Trophoblast cell (in vitro differentiated cells and primary cell): ENCODE measurements at regions not wholly inside any gene's neighbourhood (a gene's known extent, or its start where the extent isn't known, plus 50 kb on each side); places are given as distances from the start of the nearest gene placed in this dataset.

ENCODE experiments used
- DNase-seq, 2 donors: peaks; one replicate each; pipeline ENCODE4 v3.0.0-alpha.2; 2016
- H2AFZ ChIP-seq: 2 replicates; pipeline ENCODE4 v1.6.1; 2013; ENCODE audit warnings: low read length, moderate library complexity, mild to moderate bottlenecking; ENCODE audit not compliant: insufficient read depth, poor library complexity
- H2AK5ac ChIP-seq: 2 replicates; pipeline ENCODE4 v1.6.1; 2013; ENCODE audit warnings: mild to moderate bottlenecking, low read length
- H2BK120ac ChIP-seq: 2 replicates; pipeline ENCODE4 v1.6.1; 2013; ENCODE audit warnings: low read length, mild to moderate bottlenecking, moderate library complexity; ENCODE audit not compliant: insufficient read depth, poor library complexity
- H2BK12ac ChIP-seq: 2 replicates; pipeline ENCODE4 v1.6.1; 2013; ENCODE audit warnings: mild to moderate bottlenecking, low read length, moderate library complexity
- H2BK5ac ChIP-seq: 2 replicates; pipeline ENCODE4 v1.6.1; 2013; ENCODE audit warnings: low read length, low read depth, moderate library complexity, mild to moderate bottlenecking; ENCODE audit not compliant: poor library complexity
- H3K14ac ChIP-seq: 2 replicates; pipeline ENCODE4 v1.6.1; 2013; ENCODE audit warnings: mild to moderate bottlenecking, low read length
- H3K18ac ChIP-seq: 2 replicates; pipeline ENCODE4 v1.6.1; 2013; ENCODE audit warnings: mild to moderate bottlenecking, low read length
- H3K23ac ChIP-seq: 2 replicates; pipeline ENCODE4 v1.6.1; 2013; ENCODE audit warnings: low read length
- H3K27ac ChIP-seq: 2 replicates; pipeline ENCODE4 v1.5.1; 2013; ENCODE audit warnings: low read depth, mild to moderate bottlenecking, inconsistent platforms, low read length, moderate library complexity
- H3K27me3 ChIP-seq: 2 replicates; pipeline ENCODE4 v1.6.1; 2013; ENCODE audit warnings: inconsistent platforms, mild to moderate bottlenecking, low read length, moderate library complexity; ENCODE audit not compliant: insufficient read depth
- H3K36me3 ChIP-seq, 2 experiments: 1 replicate in 1 of 2; 2 replicates in 1 of 2; pipeline ENCODE4 v1.6.1; 2013; ENCODE audit warnings: low read length in 2 of 2, mild to moderate bottlenecking in 2 of 2, moderate library complexity in 1 of 2; ENCODE audit not compliant: insufficient read depth in 2 of 2, control insufficient read depth in 1 of 2
- H3K4ac ChIP-seq: 2 replicates; pipeline ENCODE4 v1.6.1; 2013; ENCODE audit warnings: low read depth, mild to moderate bottlenecking, low read length, moderate library complexity
- H3K4me1 ChIP-seq, 2 experiments: 1 replicate in 1 of 2; 2 replicates in 1 of 2; pipeline ENCODE4 v1.6.1; 2013; ENCODE audit warnings: low read length in 2 of 2, mild to moderate bottlenecking in 2 of 2, moderate library complexity in 1 of 2; ENCODE audit not compliant: insufficient read depth in 2 of 2, control insufficient read depth in 1 of 2
- H3K4me2 ChIP-seq: 2 replicates; pipeline ENCODE4 v1.6.1; 2013; ENCODE audit warnings: inconsistent platforms, mild to moderate bottlenecking, low read length, moderate library complexity
- H3K4me3 ChIP-seq: 2 replicates; pipeline ENCODE4 v1.5.1; 2013; ENCODE audit warnings: mild to moderate bottlenecking, low read depth, low read length, inconsistent platforms
- H3K79me1 ChIP-seq: one replicate; pipeline ENCODE4 v1.6.1; 2013; ENCODE audit warnings: low read length
- H3K79me2 ChIP-seq: 2 replicates; pipeline ENCODE4 v1.6.1; 2013; ENCODE audit warnings: low read length, mild to moderate bottlenecking; ENCODE audit not compliant: control insufficient read depth, insufficient read depth, poor library complexity
- H3K9ac ChIP-seq: 2 replicates; pipeline ENCODE4 v1.6.1; 2013; ENCODE audit warnings: mild to moderate bottlenecking, low read length
- H3K9me3 ChIP-seq: 2 replicates; pipeline ENCODE4 v1.6.1; 2013; ENCODE audit warnings: low read depth, mild to moderate bottlenecking, control low read depth, inconsistent platforms, low read length; ENCODE audit not compliant: insufficient read depth
- H4K12ac ChIP-seq: 2 replicates; pipeline ENCODE4 v1.6.1; 2013; ENCODE audit warnings: low read depth, mild to moderate bottlenecking, low read length, moderate library complexity
- H4K8ac ChIP-seq: 2 replicates; pipeline ENCODE4 v1.6.1; 2013; ENCODE audit warnings: low read depth, mild to moderate bottlenecking, low read length, moderate library complexity
- H4K91ac ChIP-seq: one replicate; pipeline ENCODE4 v1.6.1; 2013; ENCODE audit warnings: low read depth, mild to moderate bottlenecking, low read length, moderate library complexity
- WGBS: extraction: QIAGEN DNeasy Blood & Tissue Kit; methylation state at CpG from one replicate; pipeline ENCODE4 v1.1.7; 2013; ENCODE audit warnings: missing lambda C conversion rate; ENCODE audit not compliant: insufficient read length, insufficient coverage; ENCODE audit errors: extremely low coverage; 5-methylcytosine and 5-hydroxymethylcytosine counted together

DNA sequence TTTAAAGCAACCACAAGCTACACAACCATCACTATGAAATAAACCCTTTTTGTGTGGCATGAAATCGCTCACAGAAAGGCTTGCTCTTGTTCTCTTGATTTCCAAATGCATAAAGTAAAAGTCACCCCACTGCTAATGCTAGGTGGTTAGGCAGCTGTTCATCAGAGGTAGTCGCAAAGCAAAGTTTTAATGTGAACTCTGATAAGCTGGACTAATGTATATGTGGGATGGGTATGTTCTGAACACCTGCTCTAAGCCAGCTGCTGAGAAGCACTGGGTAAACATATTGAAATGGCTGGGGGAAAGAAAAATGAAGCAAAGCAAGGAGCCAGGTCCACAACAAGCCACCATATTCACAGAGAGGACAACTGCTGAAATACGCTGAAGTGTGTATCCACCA lies 142.3 kb downstream of the KLF12 start:
- Histone ChIP-seq H3K4me3 (no peak overlapping the region), H3K18ac (no peak overlapping the region), H2AK5ac (no peak overlapping the region), H3K79me1 (no peaks in the 10 kb centered on the region), H2BK120ac (no peak overlapping the region), H4K8ac (no peak overlapping the region), H3K27ac (no peak overlapping the region), H2BK12ac (no peak overlapping the region), H4K91ac (no peak overlapping the region), H3K4me2 (no peak overlapping the region), H3K4ac (no peak overlapping the region), H2AFZ (no peak overlapping the region), H3K79me2 (no peaks in the 10 kb centered on the region), H3K14ac (no peak overlapping the region), H3K4me1 (no peaks in the 10 kb centered on the region), H4K12ac (no peak overlapping the region), H3K23ac (no peak overlapping the region), H2BK5ac (no peak overlapping the region), H3K36me3 (no peaks in the 10 kb centered on the region), H3K9me3 (no peaks in the 10 kb centered on the region), H3K9ac (no peak overlapping the region), H3K27me3 (no peaks in the 10 kb centered on the region)
- no CpG with 5 or more reads among the region's 3 CpGs for WGBS
- DNase-seq = no peak

- no peak overlapping the region for H2AK5ac ChIP-seq
- H3K4me3 ChIP-seq = no peak overlapping the region
- no peak overlapping the region for H3K14ac ChIP-seq
- H3K4me1 ChIP-seq = no peaks in the 10 kb centered on the region
- no CpG with 5 or more reads among the region's 1 CpG for WGBS
- no peak overlapping the region for H3K27ac ChIP-seq
- no peak overlapping the region for H4K91ac ChIP-seq
- H3K79me1 ChIP-seq = no peaks in the 10 kb centered on the region
- H3K9ac ChIP-seq = no peak overlapping the region
- H3K4ac ChIP-seq = no peak overlapping the region
- no peak overlapping the region for H2BK12ac ChIP-seq
- H3K27me3 ChIP-seq = no peaks in the 10 kb centered on the region
- no peak for DNase-seq
- no peak overlapping the region for H3K18ac ChIP-seq
- no peak overlapping the region for H2BK120ac ChIP-seq
- H4K12ac ChIP-seq = no peak overlapping the region
- no peak overlapping the region for H4K8ac ChIP-seq
- H2AFZ ChIP-seq = no peak overlapping the region
- no peak overlapping the region for H3K4me2 ChIP-seq
- no peaks in the 10 kb centered on the region for H3K79me2 ChIP-seq
- H3K23ac ChIP-seq = no peak overlapping the region
- no peaks in the 10 kb centered on the region for H3K9me3 ChIP-seq
- H2BK5ac ChIP-seq = no peak overlapping the region
- no peaks in the 10 kb centered on the region for H3K36me3 ChIP-seq
These were observed 142.8 kb downstream of the KLF12 start for GRCh38 chr13:73991384-73991783.

DNA sequence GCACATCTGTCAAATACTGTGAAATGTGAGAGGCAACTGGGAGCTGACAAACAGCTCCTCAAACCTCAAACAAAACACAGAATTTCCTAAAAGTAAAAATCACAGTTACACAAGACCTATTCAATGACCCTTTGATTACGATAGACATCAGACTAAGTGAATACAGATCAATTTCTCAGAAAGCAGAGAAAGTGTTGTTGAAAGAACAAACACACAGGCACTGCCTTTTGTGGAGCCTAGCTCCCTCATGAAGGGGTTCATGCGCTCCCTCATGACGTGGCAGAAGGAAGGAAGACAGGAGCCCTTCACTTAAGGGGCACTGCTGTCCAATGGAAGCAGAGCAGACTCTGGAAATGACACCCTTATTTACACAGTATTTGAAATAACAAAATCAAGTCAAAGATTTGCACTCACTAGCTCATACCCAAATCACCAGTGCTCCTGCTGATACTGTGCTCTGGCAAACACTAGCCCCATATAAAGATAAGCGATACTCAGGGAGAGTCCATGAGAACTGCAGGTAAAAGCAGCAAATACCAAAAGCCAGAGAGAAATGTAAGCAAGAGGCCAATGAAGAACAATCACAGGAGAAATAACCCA lies 144.9 kb downstream of the KLF12 start:
- no peaks in the 10 kb centered on the region for H3K4me1 ChIP-seq
- no peaks in the 10 kb centered on the region for H3K79me1 ChIP-seq
- H3K18ac ChIP-seq = no peak overlapping the region

DNA sequence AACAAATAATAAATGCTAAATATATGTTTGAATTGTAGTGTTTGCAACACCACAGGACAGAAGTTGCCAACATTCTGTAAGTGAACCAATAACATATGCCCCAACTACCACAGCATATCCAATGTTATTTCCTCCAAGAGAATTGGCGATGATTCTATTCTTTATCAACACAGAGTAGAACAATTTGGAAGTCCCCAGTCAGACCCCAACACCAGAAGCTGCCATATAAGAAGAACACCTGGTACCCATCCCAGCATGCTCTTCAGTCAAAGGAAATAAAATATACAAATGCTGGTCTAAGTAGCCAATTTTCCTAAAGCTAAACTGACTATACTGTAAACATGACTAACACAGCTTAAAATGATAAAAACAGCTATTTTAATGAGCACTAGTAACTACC lies 145.7 kb downstream of the KLF12 start:
- no CpG with 5 or more reads among the region's 1 CpG for WGBS
- no peak overlapping the region for H3K14ac ChIP-seq
- H2AK5ac ChIP-seq = no peak overlapping the region
- no peak overlapping the region for H2BK12ac ChIP-seq
- no peaks in the 10 kb centered on the region for H3K4me1 ChIP-seq
- DNase-seq = no peak
- no peaks in the 10 kb centered on the region for H3K36me3 ChIP-seq
- H3K4ac ChIP-seq = no peak overlapping the region
- H3K4me3 ChIP-seq = no peak overlapping the region
- no peak overlapping the region for H2AFZ ChIP-seq
- no peak overlapping the region for H4K91ac ChIP-seq
- H4K8ac ChIP-seq = no peak overlapping the region
- no peaks in the 10 kb centered on the region for H3K79me2 ChIP-seq
- H4K12ac ChIP-seq = no peak overlapping the region
- no peak overlapping the region for H3K27ac ChIP-seq
- H3K79me1 ChIP-seq = no peaks in the 10 kb centered on the region
- no peaks in the 10 kb centered on the region for H3K27me3 ChIP-seq
- H3K9ac ChIP-seq = no peak overlapping the region
- no peaks in the 10 kb centered on the region for H3K9me3 ChIP-seq
- no peak overlapping the region for H3K23ac ChIP-seq
- no peak overlapping the region for H3K4me2 ChIP-seq
- no peak overlapping the region for H2BK120ac ChIP-seq
- H3K18ac ChIP-seq = no peak overlapping the region
- H2BK5ac ChIP-seq = no peak overlapping the region

More for the DNA sequence above, 144.9 kb downstream of the KLF12 start:
- Histone ChIP-seq H3K4me3 (no peak overlapping the region), H3K4me2 (no peak overlapping the region), H2BK12ac (no peak overlapping the region), H2BK5ac (no peak overlapping the region), H3K14ac (no peak overlapping the region), H2BK120ac (no peak overlapping the region), H3K4ac (no peak overlapping the region), H3K9ac (no peak overlapping the region), H3K23ac (no peak overlapping the region), H3K36me3 (no peaks in the 10 kb centered on the region), H3K79me2 (no peaks in the 10 kb centered on the region), H3K27ac (no peak overlapping the region), H4K8ac (no peak overlapping the region), H4K91ac (no peak overlapping the region), H3K27me3 (no peaks in the 10 kb centered on the region), H3K9me3 (no peaks in the 10 kb centered on the region), H2AK5ac (no peak overlapping the region), H4K12ac (no peak overlapping the region), H2AFZ (no peak overlapping the region)
- DNase-seq = no peak
- no CpG with 5 or more reads among the region's 4 CpGs for WGBS
